Activated B cell treated with CpG ODN at 0.5 μM for 24 hours (primary cell): ENCODE measurements at regions not wholly inside any gene's neighbourhood (a gene's known extent, or its start where the extent isn't known, plus 50 kb on each side); places are given as distances from the start of the nearest gene placed in this dataset.
"Not testable (repeated sequence)": the region's sequence is repeated elsewhere in the genome, so short reads cannot be mapped to it uniquely, and the experiment has no call there.

Source experiments
- ATAC-seq: fragments of 200-7000 bp; cut with Tn5 transposase; one replicate; pipeline ENCODE4 v1.10.0; 2021; ENCODE audit warnings: low read depth, mild to moderate bottlenecking, moderate library complexity
- CTCF ChIA-PET: fragments of 350-600 bp; sonication (Branson Sonifier 250); formaldehyde crosslinking; loops from one replicate; lab custom pipeline; 2021; ENCODE audit warnings: antibody characterized with exemption; lab: Charles Lee
- POLR2A ChIA-PET: fragments of 350-600 bp; sonication (Branson Sonifier 250); formaldehyde crosslinking; loops from one replicate; lab custom pipeline; 2021; ENCODE audit warnings: antibody characterized with exemption; lab: Charles Lee
- DNase-seq: peaks from one replicate; pipeline ENCODE4 v3.0.0; 2022
- H3K27ac Mint-ChIP-seq: one replicate; pipeline ENCODE4 v1.8.0; 2020; ENCODE audit warnings: mixed read lengths
- H3K27me3 Mint-ChIP-seq: one replicate; pipeline ENCODE4 v1.8.0; 2021; ENCODE audit warnings: mixed read lengths
- H3K36me3 Mint-ChIP-seq: one replicate; pipeline ENCODE4 v1.8.0; 2021; ENCODE audit warnings: low read depth, mixed read lengths
- H3K4me1 Mint-ChIP-seq: one replicate; pipeline ENCODE4 v1.8.0; 2021; ENCODE audit warnings: mixed read lengths
- H3K4me3 Mint-ChIP-seq: one replicate; pipeline ENCODE4 v1.8.0; 2020; ENCODE audit warnings: mild to moderate bottlenecking, mixed read lengths
- H3K9me3 Mint-ChIP-seq: one replicate; pipeline ENCODE4 v1.8.0; 2020; ENCODE audit warnings: mixed read lengths
- CTCF ChIP-seq: fragments of 200-600 bp; IDR thresholded peaks from one replicate; pipeline ENCODE4 v1.8.0; 2022; ENCODE audit warnings: antibody characterized with exemption, mild to moderate bottlenecking
- intact Hi-C: fragments of 100-400 bp; cut with micrococcal nuclease; formaldehyde crosslinking; loops from one replicate; pipeline ENCODE4 v1.15.1; 2024

GRCh38 chr1:215433237-215433636, 133.9 kb upstream of the KCTD3 start:
- ChIA-PET POLR2A (no interaction called here), CTCF (no interaction called here)
- Mint-ChIP-seq H3K27ac (no peak overlapping the region), H3K27me3 (no peaks in the 10 kb centered on the region), H3K4me1 (no peaks in the 10 kb centered on the region), H3K9me3 (peaks cover 6% of the 10 kb centered on the region), H3K36me3 (no peaks in the 10 kb centered on the region), H3K4me3 (no peak overlapping the region)
- ATAC-seq (no peak), DNase-seq (no peak)
- intact Hi-C loops = no loop called here
- TF ChIP-seq CTCF = no peak

GRCh38 chr1:215439549-215439948, 127.6 kb upstream of the KCTD3 start:
- H3K4me1 Mint-ChIP-seq = no peaks in the 10 kb centered on the region
- H3K27ac Mint-ChIP-seq = no peak overlapping the region
- intact Hi-C loops = no loop called here
- ChIA-PET POLR2A (no interaction called here), CTCF (no interaction called here)
- TF ChIP-seq CTCF = no peak
- H3K27me3 Mint-ChIP-seq = no peaks in the 10 kb centered on the region
- H3K4me3 Mint-ChIP-seq = no peak overlapping the region
- ATAC-seq (no peak), DNase-seq (no peak)
- H3K36me3 Mint-ChIP-seq = no peaks in the 10 kb centered on the region
- H3K9me3 Mint-ChIP-seq = peaks cover 21% of the 10 kb centered on the region

- no peaks in the 10 kb centered on the region for H3K4me1 Mint-ChIP-seq
- no peak overlapping the region for H3K4me3 Mint-ChIP-seq
- ChIA-PET POLR2A (no interaction called here), CTCF (no interaction called here)
- no peak overlapping the region for H3K27ac Mint-ChIP-seq
- no peaks in the 10 kb centered on the region for H3K36me3 Mint-ChIP-seq
- intact Hi-C loops = no loop called here
- ATAC-seq = no peak
- H3K9me3 Mint-ChIP-seq = peaks cover 14% of the 10 kb centered on the region
- TF ChIP-seq CTCF = no peak
- H3K27me3 Mint-ChIP-seq = no peaks in the 10 kb centered on the region
- no peak for DNase-seq
Observed at GRCh38 chr1:215444715-215445414, 122.2 kb upstream of the KCTD3 start.

GRCh38 chr1:215448014-215448413, 119.1 kb upstream of the KCTD3 start:
- POLR2A ChIA-PET, CTCF ChIA-PET, H3K27ac Mint-ChIP-seq, H3K27me3 Mint-ChIP-seq, H3K4me1 Mint-ChIP-seq, ATAC-seq, DNase-seq, H3K36me3 Mint-ChIP-seq, H3K4me3 Mint-ChIP-seq, H3K9me3 Mint-ChIP-seq, intact Hi-C loops: not testable (repeated sequence)

- H3K9me3 Mint-ChIP-seq, H3K36me3 Mint-ChIP-seq, POLR2A ChIA-PET, H3K27ac Mint-ChIP-seq, H3K27me3 Mint-ChIP-seq, H3K4me3 Mint-ChIP-seq, CTCF ChIA-PET, ATAC-seq, DNase-seq, H3K4me1 Mint-ChIP-seq, intact Hi-C loops: not testable (repeated sequence)
Observed at GRCh38 chr1:215449147-215449546, 118.0 kb upstream of the KCTD3 start.

- H3K4me1 Mint-ChIP-seq = no peaks in the 10 kb centered on the region
- no peak for ATAC-seq
- ChIA-PET CTCF (no interaction called here), POLR2A (no interaction called here)
- intact Hi-C loops = no loop called here
- DNase-seq = no peak
- no peaks in the 10 kb centered on the region for H3K36me3 Mint-ChIP-seq
- H3K9me3 Mint-ChIP-seq = no peaks in the 10 kb centered on the region
- no peak overlapping the region for H3K27ac Mint-ChIP-seq
- TF ChIP-seq CTCF = no peak
- H3K4me3 Mint-ChIP-seq = no peak overlapping the region
- H3K27me3 Mint-ChIP-seq = no peaks in the 10 kb centered on the region
Observed at GRCh38 chr1:215453440-215453839, 113.7 kb upstream of the KCTD3 start.
